ENCODE measurements at regions not wholly inside any gene's neighbourhood (a gene's known extent, or its start where the extent isn't known, plus 50 kb on each side); places are given as distances from the start of the nearest gene placed in this dataset.

- no peak for DNase-seq (ENCODE audit: low read depth, low spot score)
- no peaks in the 10 kb centered on the region for H3K9me3 ChIP-seq (ENCODE audit: low read depth, low read length)
- no peaks in the 10 kb centered on the region for H3K36me3 ChIP-seq (ENCODE audit: insufficient read depth, low read length)
- H3K9ac ChIP-seq (ENCODE audit: insufficient read length): no peak overlapping the region
- TF ChIP-seq EZH2 (IDR thresholded peaks at IDR 0.05) (no peak), FOXP2 (optimal IDR thresholded peaks at IDR 0.05; ENCODE audit: control extremely low read depth, extremely low read length, insufficient read depth) (no peak), POLR2AphosphoS5 (IDR thresholded peaks at IDR 0.05; ENCODE audit: borderline replicate concordance, low read depth, low read length) (no peak)
- no peak overlapping the region for H3K27ac ChIP-seq
- H3K4me3 ChIP-seq: no peak overlapping the region
These were observed 691.6 kb upstream of the RBFOX1 start for GRCh38 chr16:6641091-6641490.

GRCh38 chr16:6636457-6636856 is 696.2 kb upstream of the RBFOX1 start:
- TF ChIP-seq FOXP2 (optimal IDR thresholded peaks at IDR 0.05; ENCODE audit: control extremely low read depth, extremely low read length, insufficient read depth): no peak
- no peak for TF ChIP-seq POLR2AphosphoS5 (IDR thresholded peaks at IDR 0.05; ENCODE audit: borderline replicate concordance, low read depth, low read length)
- TF ChIP-seq EZH2 (IDR thresholded peaks at IDR 0.05): no peak
- Histone ChIP-seq H3K36me3 (ENCODE audit: insufficient read depth, low read length) (no peaks in the 10 kb centered on the region), H3K27ac (no peak overlapping the region), H3K4me3 (no peak overlapping the region), H3K9ac (ENCODE audit: insufficient read length) (no peak overlapping the region), H3K9me3 (ENCODE audit: low read depth, low read length) (no peaks in the 10 kb centered on the region)
- no peak for DNase-seq (ENCODE audit: low read depth, low spot score)

- H3K9ac ChIP-seq (ENCODE audit: insufficient read length): no peak overlapping the region
- H3K36me3 ChIP-seq (ENCODE audit: insufficient read depth, low read length): no peaks in the 10 kb centered on the region
- no peak for DNase-seq (ENCODE audit: low read depth, low spot score)
- H3K9me3 ChIP-seq (ENCODE audit: low read depth, low read length): no peaks in the 10 kb centered on the region
- TF ChIP-seq POLR2AphosphoS5 (IDR thresholded peaks at IDR 0.05; ENCODE audit: borderline replicate concordance, low read depth, low read length) (no peak), EZH2 (IDR thresholded peaks at IDR 0.05) (no peak), FOXP2 (optimal IDR thresholded peaks at IDR 0.05; ENCODE audit: control extremely low read depth, extremely low read length, insufficient read depth) (no peak)
- H3K27ac ChIP-seq: no peak overlapping the region
- H3K4me3 ChIP-seq: no peak overlapping the region
These were observed 698.5 kb upstream of the RBFOX1 start for GRCh38 chr16:6634151-6634550.

- no peaks in the 10 kb centered on the region for H3K36me3 ChIP-seq (ENCODE audit: insufficient read depth, low read length)
- TF ChIP-seq FOXP2 (optimal IDR thresholded peaks at IDR 0.05; ENCODE audit: control extremely low read depth, extremely low read length, insufficient read depth): no peak
- TF ChIP-seq EZH2 (IDR thresholded peaks at IDR 0.05): no peak
- TF ChIP-seq POLR2AphosphoS5 (IDR thresholded peaks at IDR 0.05; ENCODE audit: borderline replicate concordance, low read depth, low read length): no peak
- DNase-seq (ENCODE audit: low read depth, low spot score): no peak
- no peak overlapping the region for H3K9ac ChIP-seq (ENCODE audit: insufficient read length)
- H3K9me3 ChIP-seq (ENCODE audit: low read depth, low read length): no peaks in the 10 kb centered on the region
- H3K27ac ChIP-seq: no peak overlapping the region
- no peak overlapping the region for H3K4me3 ChIP-seq
These were observed 699.2 kb upstream of the RBFOX1 start for GRCh38 chr16:6633456-6633855.

GRCh38 chr16:6629110-6629509 is 703.5 kb upstream of the RBFOX1 start:
- DNase-seq (ENCODE audit: low read depth, low spot score): no peak

GRCh38 chr16:6625606-6626005 is 707.0 kb upstream of the RBFOX1 start:
- Histone ChIP-seq H3K9me3 (ENCODE audit: low read depth, low read length) (no peaks in the 10 kb centered on the region), H3K9ac (ENCODE audit: insufficient read length) (no peak overlapping the region), H3K4me3 (no peak overlapping the region), H3K36me3 (ENCODE audit: insufficient read depth, low read length) (no peaks in the 10 kb centered on the region), H3K27ac (no peak overlapping the region)
- no peak for DNase-seq (ENCODE audit: low read depth, low spot score)
- TF ChIP-seq POLR2AphosphoS5 (IDR thresholded peaks at IDR 0.05; ENCODE audit: borderline replicate concordance, low read depth, low read length) (no peak), FOXP2 (optimal IDR thresholded peaks at IDR 0.05; ENCODE audit: control extremely low read depth, extremely low read length, insufficient read depth) (no peak), EZH2 (IDR thresholded peaks at IDR 0.05) (no peak)

More at GRCh38 chr16:6629110-6629509, 703.5 kb upstream of the RBFOX1 start:
- TF ChIP-seq FOXP2 (optimal IDR thresholded peaks at IDR 0.05; ENCODE audit: control extremely low read depth, extremely low read length, insufficient read depth): no peak
- TF ChIP-seq POLR2AphosphoS5 (IDR thresholded peaks at IDR 0.05; ENCODE audit: borderline replicate concordance, low read depth, low read length): no peak
- TF ChIP-seq EZH2 (IDR thresholded peaks at IDR 0.05): no peak
- Histone ChIP-seq H3K36me3 (ENCODE audit: insufficient read depth, low read length) (no peaks in the 10 kb centered on the region), H3K4me3 (no peak overlapping the region), H3K9me3 (ENCODE audit: low read depth, low read length) (no peaks in the 10 kb centered on the region), H3K27ac (no peak overlapping the region), H3K9ac (ENCODE audit: insufficient read length) (no peak overlapping the region)

- no peak for DNase-seq (ENCODE audit: low read depth, low spot score)
- TF ChIP-seq EZH2 (IDR thresholded peaks at IDR 0.05) (no peak), FOXP2 (optimal IDR thresholded peaks at IDR 0.05; ENCODE audit: control extremely low read depth, extremely low read length, insufficient read depth) (no peak), POLR2AphosphoS5 (IDR thresholded peaks at IDR 0.05; ENCODE audit: borderline replicate concordance, low read depth, low read length) (no peak)
- no peaks in the 10 kb centered on the region for H3K36me3 ChIP-seq (ENCODE audit: insufficient read depth, low read length)
- no peak overlapping the region for H3K27ac ChIP-seq
- H3K9me3 ChIP-seq (ENCODE audit: low read depth, low read length): no peaks in the 10 kb centered on the region
- H3K4me3 ChIP-seq: no peak overlapping the region
- no peak overlapping the region for H3K9ac ChIP-seq (ENCODE audit: insufficient read length)
These were observed 713.8 kb upstream of the RBFOX1 start for GRCh38 chr16:6618874-6619273.

GRCh38 chr16:6616746-6617145 is 715.9 kb upstream of the RBFOX1 start:
- no peaks in the 10 kb centered on the region for H3K9me3 ChIP-seq (ENCODE audit: low read depth, low read length)
- H3K9ac ChIP-seq (ENCODE audit: insufficient read length): no peak overlapping the region
- no peak for DNase-seq (ENCODE audit: low read depth, low spot score)
- no peak overlapping the region for H3K4me3 ChIP-seq
- no peaks in the 10 kb centered on the region for H3K36me3 ChIP-seq (ENCODE audit: insufficient read depth, low read length)
- no peak overlapping the region for H3K27ac ChIP-seq
- TF ChIP-seq POLR2AphosphoS5 (IDR thresholded peaks at IDR 0.05; ENCODE audit: borderline replicate concordance, low read depth, low read length): no peak
- no peak for TF ChIP-seq FOXP2 (optimal IDR thresholded peaks at IDR 0.05; ENCODE audit: control extremely low read depth, extremely low read length, insufficient read depth)

- TF ChIP-seq EZH2 (IDR thresholded peaks at IDR 0.05) (no peak), POLR2AphosphoS5 (IDR thresholded peaks at IDR 0.05; ENCODE audit: borderline replicate concordance, low read depth, low read length) (no peak), FOXP2 (optimal IDR thresholded peaks at IDR 0.05; ENCODE audit: control extremely low read depth, extremely low read length, insufficient read depth) (no peak)
- H3K36me3 ChIP-seq (ENCODE audit: insufficient read depth, low read length): no peaks in the 10 kb centered on the region
- no peak overlapping the region for H3K27ac ChIP-seq
- no peak for DNase-seq (ENCODE audit: low read depth, low spot score)
- H3K9me3 ChIP-seq (ENCODE audit: low read depth, low read length): no peaks in the 10 kb centered on the region
- no peak overlapping the region for H3K9ac ChIP-seq (ENCODE audit: insufficient read length)
- no peak overlapping the region for H3K4me3 ChIP-seq
These were observed 717.0 kb upstream of the RBFOX1 start for GRCh38 chr16:6615636-6616035.

Measured in SK-N-MC (cell line).